ENCODE measurements at regions not wholly inside any gene's neighbourhood (a gene's known extent, or its start where the extent isn't known, plus 50 kb on each side); places are given as distances from the start of the nearest gene placed in this dataset.
"Not testable (repeated sequence)": the region's sequence is repeated elsewhere in the genome, so short reads cannot be mapped to it uniquely, and the experiment has no call there.

DNA sequence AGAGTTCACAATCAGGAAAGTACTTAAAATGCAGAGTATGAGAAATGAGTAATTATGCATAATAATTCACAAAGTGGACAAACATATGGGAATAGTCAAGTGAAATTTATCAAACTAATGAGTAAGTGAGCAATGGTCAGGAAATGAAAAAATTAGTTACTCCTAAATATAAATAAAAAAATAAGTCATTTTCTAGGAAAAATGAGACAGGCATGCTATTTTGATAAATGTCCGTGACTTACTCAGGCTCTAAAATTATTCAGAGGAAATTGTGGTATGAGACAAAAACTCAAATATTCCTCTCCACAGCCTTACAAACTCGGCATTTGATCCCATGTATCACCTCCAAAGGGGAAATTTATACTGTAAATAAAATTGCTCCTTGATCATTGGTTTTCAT, 181.2 kb downstream of the COX18 start:
- TF ChIP-seq JUND (IDR thresholded peaks at IDR 0.05; ENCODE audit: low read depth): no peak
- DNase-seq (ENCODE audit: low read depth in 1 of 2, low spot score in 1 of 2): no peak
- in situ Hi-C loops (cut with HindIII; ENCODE audit: low pct_unique_long_range_greater_than_20kb, low sequenced_read_pairs): no loop called here

DNA sequence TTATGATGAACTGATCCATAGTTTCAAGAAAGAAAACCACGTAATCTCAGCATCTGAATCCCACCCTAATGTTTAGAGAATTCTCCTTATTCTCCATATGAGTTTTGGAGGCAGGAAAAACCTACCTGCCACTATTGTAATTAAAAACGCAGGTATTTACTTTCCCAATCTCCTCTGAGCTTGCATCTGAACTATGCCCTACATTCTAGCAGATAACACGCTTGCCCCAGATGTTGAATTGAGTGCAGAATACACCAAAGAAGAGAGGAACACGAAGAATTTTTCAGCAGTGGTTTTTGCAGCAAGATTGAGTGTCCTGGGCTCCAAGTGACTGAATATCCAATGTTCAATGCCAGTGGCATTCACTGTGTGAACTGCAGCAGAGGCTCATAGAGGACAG, 182.4 kb downstream of the COX18 start:
- in situ Hi-C loops (cut with HindIII; ENCODE audit: low pct_unique_long_range_greater_than_20kb, low sequenced_read_pairs): no loop called here
- no peak for DNase-seq (ENCODE audit: low read depth in 1 of 2, low spot score in 1 of 2)
- no peak for TF ChIP-seq JUND (IDR thresholded peaks at IDR 0.05; ENCODE audit: low read depth)

DNA sequence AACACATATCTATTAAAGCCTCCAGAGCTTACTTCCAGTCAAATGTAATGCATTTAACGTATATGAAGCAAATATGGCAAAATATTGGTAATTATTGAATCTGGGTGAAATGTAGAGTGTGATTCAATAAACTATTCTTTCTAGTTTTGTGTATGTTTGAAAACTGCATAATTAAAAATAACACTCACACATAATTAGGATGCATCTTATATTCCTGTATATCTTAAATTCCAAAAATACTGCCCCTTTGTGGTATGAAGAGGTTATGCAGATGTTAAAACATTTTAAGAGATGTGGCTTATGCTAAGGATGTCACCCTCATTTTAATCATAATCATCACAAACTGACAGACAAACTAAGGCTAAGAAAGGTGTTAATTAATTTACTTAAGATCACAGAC, 182.9 kb downstream of the COX18 start:
- in situ Hi-C loops (cut with HindIII; ENCODE audit: low pct_unique_long_range_greater_than_20kb, low sequenced_read_pairs): no loop called here
- DNase-seq (ENCODE audit: low read depth in 1 of 2, low spot score in 1 of 2): peak; percentile 7 to 15
- TF ChIP-seq JUND (IDR thresholded peaks at IDR 0.05; ENCODE audit: low read depth): no peak

DNA sequence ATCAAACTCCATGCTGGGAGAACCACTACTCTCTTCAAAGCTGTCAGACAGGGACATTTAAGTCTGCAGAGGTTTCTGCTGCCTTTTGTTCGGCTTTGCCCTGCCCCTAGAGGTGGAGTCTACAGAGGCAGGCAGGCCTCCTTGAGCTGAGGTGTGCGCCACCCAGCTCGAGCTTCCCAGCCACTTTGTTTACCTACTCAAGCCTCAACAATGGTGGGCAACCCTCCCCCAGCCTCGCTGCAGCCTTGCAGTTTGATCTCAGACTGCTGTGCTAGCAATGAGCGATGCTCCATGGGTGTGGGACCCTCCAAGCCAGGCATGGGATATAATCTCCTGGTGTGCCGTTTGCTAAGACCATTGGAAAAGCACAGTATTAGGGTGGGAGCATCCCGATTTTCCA, 185.3 kb downstream of the COX18 start:
- in situ Hi-C loops (cut with HindIII; ENCODE audit: low pct_unique_long_range_greater_than_20kb, low sequenced_read_pairs); DNase-seq (ENCODE audit: low read depth in 1 of 2, low spot score in 1 of 2): not testable (repeated sequence)

DNA sequence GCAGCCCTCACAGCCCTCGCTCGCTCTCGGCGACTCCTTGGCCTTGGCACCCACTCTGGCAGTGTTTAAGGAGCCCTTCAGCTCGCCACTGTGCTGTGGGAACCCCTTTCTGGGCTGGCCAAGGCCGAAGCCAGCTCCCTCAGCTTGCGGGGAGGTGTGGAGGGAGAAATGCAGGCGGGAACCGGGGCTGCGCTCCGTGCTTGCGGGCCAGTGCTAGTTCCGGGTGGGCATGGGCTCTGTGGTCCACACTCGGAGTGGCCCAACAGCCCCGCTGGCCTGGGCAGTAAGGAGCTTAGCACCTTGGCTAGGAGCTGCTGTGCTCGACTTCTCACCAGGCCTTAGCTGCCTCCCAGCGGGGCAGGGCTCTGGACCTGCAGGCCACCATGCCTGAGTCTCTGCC, 192.6 kb downstream of the COX18 start:
- TF ChIP-seq JUND (IDR thresholded peaks at IDR 0.05; ENCODE audit: low read depth): no peak
- no peak for DNase-seq (ENCODE audit: low read depth in 1 of 2, low spot score in 1 of 2)
- in situ Hi-C loops (cut with HindIII; ENCODE audit: low pct_unique_long_range_greater_than_20kb, low sequenced_read_pairs): no loop called here

DNA sequence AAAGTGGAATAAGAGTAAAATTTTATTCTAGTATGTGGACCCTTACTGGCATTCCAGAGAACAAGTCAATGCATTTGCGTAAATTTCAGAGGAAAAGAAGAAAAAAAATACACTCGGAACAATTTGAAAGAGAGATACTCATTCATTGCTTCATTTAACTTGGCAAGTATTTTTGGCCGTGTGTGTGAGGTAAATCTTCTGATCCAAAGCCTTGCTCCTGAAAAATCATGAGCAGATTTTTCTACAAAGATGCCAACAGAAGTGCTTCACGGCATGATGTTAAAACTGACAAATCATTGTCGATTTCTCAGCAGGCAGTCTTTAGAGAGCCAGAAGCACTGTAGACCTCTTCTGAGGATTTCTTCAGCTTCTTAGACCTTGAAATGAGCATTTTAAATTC, 194.0 kb downstream of the COX18 start:
- no peak for DNase-seq (ENCODE audit: low read depth in 1 of 2, low spot score in 1 of 2)
- in situ Hi-C loops (cut with HindIII; ENCODE audit: low pct_unique_long_range_greater_than_20kb, low sequenced_read_pairs): no loop called here
- no peak for TF ChIP-seq JUND (IDR thresholded peaks at IDR 0.05; ENCODE audit: low read depth)

DNA sequence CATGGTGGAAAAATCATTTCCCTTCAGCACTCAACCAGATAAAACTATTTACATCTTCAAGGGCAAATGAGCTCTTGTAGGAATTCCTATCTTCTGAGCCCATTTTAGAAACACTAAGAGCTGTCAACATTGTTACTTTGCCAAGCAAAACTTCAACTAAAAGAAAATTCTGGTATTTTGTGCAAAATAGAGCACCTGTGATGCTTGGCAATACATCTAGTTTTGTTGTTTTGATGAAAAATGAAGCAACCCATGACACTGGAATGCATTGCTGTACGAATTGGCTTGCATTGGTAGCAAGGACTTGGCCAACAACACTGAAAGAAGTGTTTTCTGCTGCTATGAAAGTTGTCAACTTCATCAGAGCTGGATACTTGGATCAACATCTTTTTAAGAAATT, 194.4 kb downstream of the COX18 start:
- DNase-seq (ENCODE audit: low read depth in 1 of 2, low spot score in 1 of 2): no peak
- no peak for TF ChIP-seq JUND (IDR thresholded peaks at IDR 0.05; ENCODE audit: low read depth)
- in situ Hi-C loops (cut with HindIII; ENCODE audit: low pct_unique_long_range_greater_than_20kb, low sequenced_read_pairs): no loop called here

DNA sequence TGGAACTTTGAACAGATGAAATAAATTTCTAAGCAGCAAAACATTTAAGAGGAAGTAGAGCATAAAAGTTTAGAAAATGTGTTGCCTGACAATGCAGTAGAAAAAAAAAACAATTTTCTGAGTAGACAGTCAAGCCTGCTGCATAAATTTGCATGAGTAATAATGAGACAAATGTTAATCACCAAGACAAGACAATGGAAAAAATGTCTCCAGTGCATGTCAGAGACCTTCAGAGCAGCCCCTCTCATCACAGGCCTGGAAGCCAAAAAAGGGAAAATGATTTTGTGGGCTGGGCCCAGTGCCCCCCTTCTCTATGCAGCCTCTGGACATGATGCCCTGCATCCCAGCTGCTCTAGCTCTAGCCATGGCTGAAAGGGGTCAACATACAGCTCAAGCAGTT, 204.6 kb downstream of the COX18 start:
- in situ Hi-C loops (cut with HindIII; ENCODE audit: low pct_unique_long_range_greater_than_20kb, low sequenced_read_pairs): no loop called here
- TF ChIP-seq JUND (IDR thresholded peaks at IDR 0.05; ENCODE audit: low read depth): no peak
- DNase-seq (ENCODE audit: low read depth in 1 of 2, low spot score in 1 of 2): no peak

DNA sequence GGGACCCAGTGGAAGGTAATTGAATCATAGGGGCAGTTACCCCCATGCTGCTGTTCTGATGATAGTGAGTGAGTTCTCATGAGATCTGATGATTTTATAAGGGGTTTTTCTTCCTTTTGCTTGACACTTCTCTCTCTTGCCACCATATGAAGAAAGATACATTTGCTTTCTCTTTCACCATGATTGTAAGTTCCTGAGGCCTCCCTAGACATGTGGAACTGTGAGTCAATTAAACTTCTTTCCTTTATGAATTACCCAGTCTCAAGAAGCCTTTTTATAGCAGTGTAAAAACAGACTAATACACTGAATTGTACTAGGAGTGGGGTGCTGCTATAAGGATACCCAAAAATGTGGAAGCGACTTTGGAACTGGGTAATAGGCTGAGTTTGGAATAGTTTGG, 205.2 kb downstream of the COX18 start:
- in situ Hi-C loops (cut with HindIII; ENCODE audit: low pct_unique_long_range_greater_than_20kb, low sequenced_read_pairs); DNase-seq (ENCODE audit: low read depth in 1 of 2, low spot score in 1 of 2): not testable (repeated sequence)

DNA sequence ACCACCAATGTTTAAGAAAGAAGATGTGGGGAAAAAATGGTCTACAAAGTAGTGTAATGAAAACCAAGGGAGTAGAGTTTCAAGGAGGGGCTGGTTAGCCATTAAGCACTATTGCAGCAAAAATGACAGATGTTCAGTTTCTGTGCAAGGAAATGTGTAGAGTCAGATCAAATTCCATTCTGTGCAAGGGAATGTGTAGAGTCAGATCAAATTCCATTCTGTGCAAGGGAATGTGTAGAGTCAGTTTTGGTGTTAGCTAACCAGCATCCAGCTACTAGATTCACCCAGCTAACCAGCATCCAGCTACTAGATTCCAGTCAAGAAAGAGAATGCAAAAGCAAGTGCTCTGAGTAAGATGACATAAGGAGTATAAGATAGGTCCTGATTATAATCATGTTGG, 208.8 kb downstream of the COX18 start:
- no peak for DNase-seq (ENCODE audit: low read depth in 1 of 2, low spot score in 1 of 2)
- no peak for TF ChIP-seq JUND (IDR thresholded peaks at IDR 0.05; ENCODE audit: low read depth)
- in situ Hi-C loops (cut with HindIII; ENCODE audit: low pct_unique_long_range_greater_than_20kb, low sequenced_read_pairs): no loop called here

DNA sequence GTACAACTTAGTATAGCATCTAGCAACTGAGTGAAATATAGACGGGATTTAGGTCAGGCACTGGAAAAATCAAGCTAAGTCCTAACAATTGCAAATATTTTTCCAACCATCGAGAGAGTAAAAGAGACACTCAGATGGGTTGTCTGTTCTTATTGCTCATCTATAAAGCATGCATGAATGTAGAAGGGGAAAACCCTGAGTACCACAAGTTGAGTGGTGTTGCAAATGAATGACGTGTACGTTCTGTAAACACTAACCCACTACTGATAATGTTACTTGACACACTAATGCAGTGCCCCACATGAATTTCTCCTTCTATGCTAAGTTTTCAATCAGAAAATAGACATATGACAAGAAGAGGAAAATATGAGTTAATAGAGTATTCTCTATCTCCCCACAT, 211.2 kb downstream of the COX18 start:
- no peak for DNase-seq (ENCODE audit: low read depth in 1 of 2, low spot score in 1 of 2)
- in situ Hi-C loops (cut with HindIII; ENCODE audit: low pct_unique_long_range_greater_than_20kb, low sequenced_read_pairs): no loop called here
- no peak for TF ChIP-seq JUND (IDR thresholded peaks at IDR 0.05; ENCODE audit: low read depth)

DNA sequence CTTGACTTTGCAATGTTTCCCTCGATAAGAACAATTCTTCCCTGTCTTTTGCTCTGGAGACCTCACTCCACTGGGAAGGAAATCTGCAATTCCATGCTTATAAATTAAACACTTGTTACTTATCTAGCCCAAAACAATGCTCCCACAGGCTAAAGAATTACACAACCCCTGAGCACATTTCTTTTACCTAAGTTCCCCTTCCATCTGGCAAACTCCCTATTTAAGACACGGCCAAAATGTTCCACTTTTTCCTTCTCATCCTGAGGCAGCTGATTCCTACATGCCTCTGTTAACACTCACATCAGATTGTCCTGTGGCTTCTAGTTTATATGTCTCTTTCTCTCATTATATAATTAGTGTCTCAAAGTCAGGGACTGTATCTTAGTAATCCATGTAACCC, 211.7 kb downstream of the COX18 start:
- in situ Hi-C loops (cut with HindIII; ENCODE audit: low pct_unique_long_range_greater_than_20kb, low sequenced_read_pairs): no loop called here
- DNase-seq (ENCODE audit: low read depth in 1 of 2, low spot score in 1 of 2): no peak
- TF ChIP-seq JUND (IDR thresholded peaks at IDR 0.05; ENCODE audit: low read depth): no peak

DNA sequence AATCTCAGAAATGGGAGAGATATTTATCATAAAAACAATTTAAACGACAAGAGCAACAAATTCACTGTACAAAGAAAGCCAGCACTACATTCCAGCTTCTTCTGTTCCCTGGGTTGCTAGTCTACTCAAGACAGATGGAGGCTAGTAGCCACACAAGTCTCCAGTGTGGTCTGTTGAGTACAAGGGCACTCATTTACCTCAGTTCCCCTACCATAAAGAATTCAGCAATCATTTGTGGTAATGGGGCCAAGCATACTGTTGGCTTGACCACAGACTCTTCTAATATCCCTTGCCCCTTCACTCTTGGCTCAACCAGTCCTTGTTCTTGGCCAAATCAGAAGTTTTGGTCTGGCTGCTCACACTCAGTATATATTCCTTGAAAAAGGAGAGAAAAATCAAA, 212.3 kb downstream of the COX18 start:
- TF ChIP-seq JUND (IDR thresholded peaks at IDR 0.05; ENCODE audit: low read depth): no peak
- no peak for DNase-seq (ENCODE audit: low read depth in 1 of 2, low spot score in 1 of 2)
- in situ Hi-C loops (cut with HindIII; ENCODE audit: low pct_unique_long_range_greater_than_20kb, low sequenced_read_pairs): no loop called here

DNA sequence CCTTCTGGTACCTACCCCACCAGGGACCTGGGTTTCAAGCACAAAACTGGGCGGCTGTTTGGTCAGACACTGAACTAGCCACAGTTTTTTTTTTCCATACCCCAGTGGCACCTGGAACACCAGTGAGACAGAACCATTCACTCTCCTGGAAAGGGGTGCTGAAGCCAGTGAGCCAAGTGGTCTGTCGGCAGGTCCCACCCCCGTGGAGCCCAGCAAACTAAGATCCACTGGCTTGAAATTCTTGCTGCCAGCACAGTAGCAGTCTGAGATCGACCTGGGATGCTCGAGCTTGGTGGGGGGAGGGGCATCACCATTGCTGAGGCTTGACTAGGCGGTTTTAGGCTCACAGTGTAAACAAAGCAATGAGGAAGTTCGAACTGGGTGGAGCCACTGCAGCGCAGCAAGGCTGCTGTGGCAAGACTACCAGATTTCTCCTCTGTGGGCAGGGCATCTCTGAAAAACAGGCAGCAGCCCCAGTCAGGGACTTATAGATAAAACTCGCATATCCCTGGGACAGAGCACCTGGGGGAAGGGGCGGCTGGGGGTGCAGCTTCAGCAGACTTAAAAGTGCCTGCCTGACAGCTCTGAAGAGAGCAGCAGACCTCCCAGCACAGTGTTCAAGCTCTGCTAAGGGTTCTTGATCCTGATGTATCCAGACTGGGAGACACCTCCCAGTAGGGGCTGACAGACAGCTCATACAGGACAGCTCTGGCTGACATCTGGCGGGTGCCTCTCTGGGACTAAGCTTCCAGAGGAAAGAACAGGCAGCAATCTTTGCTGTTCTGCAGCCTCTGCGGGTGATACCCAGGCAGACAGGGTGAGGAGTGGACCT, 223.0 kb downstream of the COX18 start:
- in situ Hi-C loops (cut with HindIII; ENCODE audit: low pct_unique_long_range_greater_than_20kb, low sequenced_read_pairs): no loop called here
- peak in 1 of 2 experiments; percentile 76 for DNase-seq (ENCODE audit: low read depth in 1 of 2, low spot score in 1 of 2)
- TF ChIP-seq JUND (IDR thresholded peaks at IDR 0.05; ENCODE audit: low read depth): no peak
